IPS-NIHi7 (cell line): ENCODE measurements at regions not wholly inside any gene's neighbourhood (a gene's known extent, or its start where the extent isn't known, plus 50 kb on each side); places are given as distances from the start of the nearest gene placed in this dataset.

ENCODE experiments used
- DNase-seq: peaks from one replicate; pipeline ENCODE4 v3.0.0; 2012; ENCODE audit warnings: mixed read lengths; ENCODE audit errors: extremely low spot score

GRCh38 chr16:17591655-17592405, 121.1 kb upstream of the XYLT1 start:
- DNase-seq = no peak

DNA sequence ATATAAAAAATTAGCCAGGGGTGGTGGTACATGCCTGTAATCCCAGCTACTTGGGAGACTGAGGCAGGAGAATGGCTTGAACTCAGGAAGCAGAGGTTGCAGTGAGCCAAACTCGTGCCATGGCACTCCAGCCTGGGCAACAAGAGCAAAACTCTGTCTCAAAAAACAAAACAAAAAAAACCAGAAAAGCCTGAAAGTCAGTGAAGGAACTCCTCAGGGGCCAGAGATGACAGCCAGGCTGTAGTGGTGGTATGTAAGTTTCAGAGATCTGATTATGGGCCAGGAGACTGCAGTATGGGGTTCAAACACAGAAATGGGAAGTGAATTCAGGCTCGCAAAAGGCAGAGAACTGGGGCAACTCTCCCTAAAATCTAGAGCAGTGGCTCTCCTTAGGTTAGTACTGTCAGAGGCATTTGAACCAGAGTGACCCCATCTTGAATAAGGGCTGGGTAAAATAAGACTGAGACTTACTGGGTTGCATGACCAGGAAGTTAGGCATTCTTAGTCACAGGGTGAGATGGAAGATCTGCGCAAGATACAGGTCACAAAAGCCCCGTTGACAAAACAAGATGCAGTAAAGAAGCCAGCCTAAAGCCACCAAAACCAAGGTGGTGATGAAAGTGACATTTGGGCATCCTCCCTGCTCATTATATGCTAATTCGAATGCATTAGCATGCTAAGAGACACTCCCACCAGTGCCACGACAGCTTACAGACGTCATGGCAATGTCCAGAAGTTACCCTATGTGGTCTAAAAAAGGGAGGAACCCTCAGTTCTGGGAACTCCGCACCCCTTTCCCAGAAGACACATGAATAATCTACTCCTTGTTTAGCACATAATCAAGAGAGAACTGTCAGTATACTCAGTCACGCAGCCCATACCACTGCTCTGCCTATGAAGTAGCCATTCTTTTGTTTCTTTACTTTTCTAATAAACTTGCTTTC, 120.2 kb upstream of the XYLT1 start:
- no peak for DNase-seq

DNA sequence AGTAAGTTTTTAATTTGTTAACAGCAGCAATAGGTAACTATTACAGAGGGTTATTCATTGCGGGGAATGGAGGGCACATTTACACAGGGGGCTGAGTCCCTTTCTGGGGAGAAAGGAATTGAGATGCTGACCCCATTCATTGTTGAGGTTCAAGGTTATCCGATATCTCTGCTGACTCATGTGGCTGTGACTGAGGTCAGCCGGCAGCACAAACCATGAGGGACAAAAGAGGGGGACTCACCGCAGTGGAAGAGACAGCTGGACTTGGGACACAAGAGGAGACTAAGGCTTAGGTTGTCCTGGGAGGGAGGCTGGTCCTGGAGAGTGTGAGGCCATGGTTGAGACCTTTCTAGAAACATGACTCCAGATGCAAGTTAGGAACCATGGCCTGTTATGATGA, 119.1 kb upstream of the XYLT1 start:
- DNase-seq = no peak

GRCh38 chr16:17585449-17586074, 114.8 kb upstream of the XYLT1 start:
- DNase-seq = no peak

DNA sequence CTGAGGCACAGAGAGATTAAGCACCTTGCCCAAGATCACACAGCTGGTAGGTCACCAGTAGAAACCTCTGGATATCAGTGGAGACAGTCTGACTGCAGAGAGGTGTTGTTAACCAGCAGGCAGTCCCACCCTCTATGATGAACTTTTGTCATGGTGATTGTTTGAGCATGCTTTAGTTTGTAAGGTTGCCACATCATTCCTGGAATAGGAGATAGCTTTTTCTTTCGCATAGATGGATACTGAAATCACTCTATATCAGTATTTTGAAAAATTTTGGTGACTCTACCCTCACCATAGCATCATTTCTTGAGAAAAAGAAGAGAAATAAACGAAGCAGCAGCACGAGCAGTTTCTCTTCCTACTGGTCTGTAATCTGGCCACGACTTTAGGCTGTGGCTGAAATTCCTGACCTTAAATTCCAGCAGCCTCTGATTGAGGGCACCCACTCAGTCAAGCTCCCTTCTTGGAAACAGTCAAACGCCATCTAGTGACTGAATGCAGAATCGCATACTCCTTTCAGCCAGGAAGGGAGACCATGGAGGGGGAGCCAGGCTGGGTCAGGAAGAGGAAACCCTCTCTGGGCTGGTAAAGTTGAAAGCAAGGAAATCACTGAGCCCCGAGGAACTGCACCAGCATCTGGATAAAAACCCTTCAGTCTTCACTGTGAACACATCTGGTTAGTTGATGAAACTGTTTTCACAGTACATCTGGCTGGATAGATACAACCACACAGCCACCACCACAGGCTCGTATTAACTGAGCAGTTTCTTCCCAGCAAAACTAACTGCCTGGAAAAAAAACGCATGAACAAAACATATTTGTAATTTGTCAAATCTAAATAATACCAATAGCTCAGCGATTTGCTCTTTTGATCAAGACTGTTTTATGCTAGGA, 108.5 kb upstream of the XYLT1 start:
- peak; percentile 92 for DNase-seq

GRCh38 chr16:17574256-17574655, 103.5 kb upstream of the XYLT1 start:
- no peak for DNase-seq

GRCh38 chr16:17572145-17572544, 101.4 kb upstream of the XYLT1 start:
- DNase-seq = no peak

- no peak for DNase-seq
Observed at GRCh38 chr16:17571499-17572093, 100.8 kb upstream of the XYLT1 start.

DNA sequence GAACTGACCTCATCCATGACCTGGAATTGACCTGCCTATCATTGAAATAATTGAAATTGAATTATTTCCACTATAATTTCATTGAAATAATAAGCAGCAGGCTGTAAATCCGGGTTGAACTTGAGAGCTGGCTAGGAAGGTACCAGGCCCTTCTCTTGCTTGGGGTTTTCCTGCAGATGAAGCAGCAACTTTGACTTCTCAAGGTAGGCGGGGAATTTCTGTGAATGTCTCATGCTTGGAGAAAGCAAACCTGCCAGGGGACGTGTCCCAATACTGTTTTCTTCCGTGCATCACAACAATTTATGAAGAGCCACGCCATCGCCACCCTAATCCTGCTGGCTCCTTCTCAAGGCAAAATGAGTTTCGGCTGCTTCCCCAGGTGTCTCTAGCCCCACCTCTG, 97.5 kb upstream of the XYLT1 start:
- no peak for DNase-seq

- no peak for DNase-seq
Observed at GRCh38 chr16:17567455-17567854, 96.7 kb upstream of the XYLT1 start.

DNA sequence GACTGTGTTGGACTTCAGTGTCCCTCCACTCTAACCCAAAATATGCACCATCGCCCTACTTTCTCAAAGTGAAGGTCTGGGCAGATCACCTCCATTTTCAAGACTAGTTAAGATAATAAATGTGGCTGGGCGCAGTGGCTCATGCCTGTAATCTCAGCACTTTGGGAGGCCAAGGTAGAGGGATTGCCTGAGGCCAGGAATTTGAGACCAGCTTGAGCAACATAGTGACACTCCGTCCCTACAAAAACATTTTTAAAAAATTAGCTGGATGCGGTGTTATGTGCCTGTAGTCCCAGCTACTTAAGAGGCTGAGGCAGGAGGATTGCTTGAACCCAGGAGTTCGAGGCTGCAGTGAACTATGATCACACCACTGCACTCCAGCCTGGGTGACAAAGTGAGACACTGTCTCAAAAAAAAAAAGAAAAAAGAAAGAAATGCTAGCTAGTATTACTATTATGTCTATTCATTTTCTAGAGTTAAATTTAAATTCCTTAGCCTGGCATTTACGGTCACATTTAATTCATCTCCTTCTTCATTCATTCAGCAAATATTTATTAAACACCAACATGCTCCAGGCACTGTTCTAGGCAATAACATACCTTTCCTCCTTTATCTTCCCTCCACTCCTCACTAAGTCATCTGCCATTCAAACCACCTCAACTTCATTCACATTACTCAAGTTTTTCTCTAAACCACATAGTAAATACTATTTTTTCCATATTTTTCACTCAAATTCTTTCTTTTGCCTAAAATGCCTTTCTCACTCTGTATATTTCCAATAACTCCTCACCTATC, 96.1 kb upstream of the XYLT1 start:
- no peak for DNase-seq

GRCh38 chr16:17566075-17566474, 95.3 kb upstream of the XYLT1 start:
- no peak for DNase-seq

DNA sequence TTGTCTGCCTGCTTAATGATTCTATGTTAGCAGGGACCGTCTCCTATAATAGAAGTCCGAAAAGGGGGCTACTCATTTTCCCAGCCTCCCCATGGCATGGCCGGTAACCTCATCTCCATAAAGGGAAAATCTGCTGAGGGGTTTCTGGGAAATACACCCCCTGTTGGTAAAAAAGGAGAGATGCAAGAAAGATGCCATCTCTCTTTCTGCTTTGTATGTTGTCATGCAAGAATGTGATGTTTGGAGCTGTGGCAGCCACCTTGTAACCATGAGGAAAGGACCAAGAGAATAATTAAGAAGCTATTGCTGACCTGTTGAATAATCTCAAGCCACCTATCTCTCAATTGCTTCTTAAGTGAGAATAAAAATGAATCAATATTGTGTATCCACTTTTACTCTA, 94.8 kb upstream of the XYLT1 start:
- DNase-seq = no peak

- DNase-seq = no peak
Observed at GRCh38 chr16:17564856-17565255, 94.1 kb upstream of the XYLT1 start.

GRCh38 chr16:17563323-17564091, 92.7 kb upstream of the XYLT1 start:
- DNase-seq = no peak

DNA sequence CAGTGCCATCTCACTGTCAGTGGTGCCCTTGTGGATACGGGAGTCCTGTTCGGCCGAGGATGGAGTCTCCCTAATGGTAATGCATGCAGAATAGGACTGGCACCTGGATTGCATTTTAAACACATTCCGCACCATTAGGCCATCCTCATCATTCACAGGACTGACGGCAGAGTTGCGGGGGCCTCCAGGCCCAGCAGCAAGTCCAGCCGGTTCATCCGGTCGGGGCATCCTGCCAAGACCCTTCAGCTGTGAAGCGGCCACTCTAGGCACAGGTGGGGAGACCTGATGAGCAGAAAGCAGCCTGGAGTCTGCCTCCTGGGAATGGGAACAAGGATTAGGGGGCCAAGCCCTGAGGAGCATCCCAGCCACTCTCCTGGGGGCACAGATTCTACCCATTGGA, 90.3 kb upstream of the XYLT1 start:
- no peak for DNase-seq

DNA sequence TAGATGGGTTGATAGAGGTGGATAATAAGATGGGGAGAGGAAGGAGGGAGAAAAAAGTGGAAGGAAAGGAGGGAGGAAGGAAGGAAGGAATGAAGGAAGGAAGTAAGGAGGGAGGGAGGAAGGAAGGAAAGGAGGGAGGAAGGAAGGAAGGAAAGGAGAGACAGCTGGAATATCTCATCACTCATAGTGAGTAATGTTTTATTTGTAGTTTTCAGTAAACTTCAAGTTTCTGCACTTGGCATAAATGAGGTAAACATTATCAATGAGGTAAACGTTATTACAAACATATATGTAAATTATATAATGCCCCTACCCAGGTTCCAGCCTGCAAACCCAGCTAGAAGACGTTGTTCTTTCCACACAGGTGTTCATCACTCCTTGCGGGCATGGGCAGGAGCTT, 89.8 kb upstream of the XYLT1 start:
- DNase-seq = no peak

GRCh38 chr16:17559394-17559793, 88.6 kb upstream of the XYLT1 start:
- no peak for DNase-seq

DNA sequence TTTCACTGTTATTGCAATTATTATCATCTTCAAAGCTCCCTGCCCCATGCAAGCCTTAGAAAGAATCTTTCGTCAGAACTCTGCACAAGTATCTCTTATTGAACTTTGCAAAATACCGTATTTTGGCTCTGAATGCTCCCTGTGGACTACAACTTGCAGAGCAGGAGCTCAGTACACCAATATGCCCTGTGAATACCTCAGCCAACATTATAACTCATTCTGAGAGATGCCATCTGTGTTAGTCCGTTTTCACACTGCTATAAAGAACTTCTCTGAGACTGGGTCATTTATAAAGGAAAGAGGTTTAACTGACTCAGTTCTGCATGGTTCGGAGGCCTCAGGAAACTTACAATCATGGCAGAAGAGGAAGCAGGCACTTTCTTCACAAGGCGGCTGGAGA, 87.2 kb upstream of the XYLT1 start:
- no peak for DNase-seq

DNA sequence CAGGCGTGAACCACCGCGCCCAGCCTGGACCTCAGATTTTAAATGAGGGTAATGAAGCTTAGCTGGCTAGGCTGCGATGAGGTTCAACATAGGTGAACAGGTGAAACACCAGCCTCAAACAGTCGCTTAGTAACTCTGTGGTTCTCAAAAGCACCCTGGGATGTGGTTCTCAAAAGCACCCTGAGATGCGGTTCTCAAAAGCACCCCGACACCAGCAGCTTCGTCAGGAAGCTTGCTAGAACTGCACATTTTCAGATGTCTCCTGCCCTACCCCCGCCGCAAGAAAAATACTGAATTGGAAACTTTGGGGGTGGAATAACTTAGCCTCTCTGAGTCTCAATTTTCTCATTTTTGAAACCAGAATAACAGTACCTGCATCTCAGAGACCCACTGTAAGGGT, 86.7 kb upstream of the XYLT1 start:
- DNase-seq = no peak
